ENCODE measurements at regions not wholly inside any gene's neighbourhood (a gene's known extent, or its start where the extent isn't known, plus 50 kb on each side); places are given as distances from the start of the nearest gene placed in this dataset.

GRCh38 chr4:137927972-137928371 lies 314.2 kb downstream of the SLC7A11 start:
- no peak for TF ChIP-seq CTCF (IDR thresholded peaks at IDR 0.05; ENCODE audit: insufficient read depth, low read length)
- no peak for TF ChIP-seq REST (IDR thresholded peaks at IDR 0.05; ENCODE audit: insufficient replicate concordance, low read depth)
- no peak for TF ChIP-seq POLR2AphosphoS5 (IDR thresholded peaks at IDR 0.05; ENCODE audit: low read depth)
- no peak for TF ChIP-seq GABPA (IDR thresholded peaks at IDR 0.05; ENCODE audit: low read depth)
